Caco-2 (cell line): ENCODE measurements at regions not wholly inside any gene's neighbourhood (a gene's known extent, or its start where the extent isn't known, plus 50 kb on each side); places are given as distances from the start of the nearest gene placed in this dataset.

ENCODE experiments used
- BruUV-seq: library from RNA; stranded (reverse); fragments of 400-500 nt; replicated peaks from 2 replicates; lab custom pipeline; 2021; lab: Mats Ljungman, UMichigan
- CTCF ChIA-PET: fragments of 300-600 bp; sonication (Branson Sonifier 250); formaldehyde crosslinking; loops from one replicate; lab custom pipeline; 2022; ENCODE audit warnings: antibody characterized with exemption; lab: Charles Lee
- POLR2A ChIA-PET: fragments of 300-600 bp; sonication (Branson Sonifier 250); formaldehyde crosslinking; loops from one replicate; lab custom pipeline; 2022; ENCODE audit warnings: antibody characterized with exemption; lab: Charles Lee
- DNase-seq, 2 experiments: peaks; one replicate each; pipeline versions ENCODE4 v3.0.0 to v3.0.0-alpha.2; 2020 to 2022
- H3K27me3 ChIP-seq: replicated peaks from 2 replicates; pipeline ENCODE4 v1.6.0; 2011; ENCODE audit warnings: low read length; ENCODE audit not compliant: control insufficient read depth, insufficient read depth
- H3K36me3 ChIP-seq: 2 replicates; pipeline ENCODE4 v1.5.1; 2011; ENCODE audit warnings: low read length; ENCODE audit not compliant: control insufficient read depth, insufficient read depth
- H3K4me1 ChIP-seq: fragments of 250-450 bp; sonication (Bioruptor Pico); 2 replicates; pipeline ENCODE4 v1.5.1; 2020; ENCODE audit warnings: mild to moderate bottlenecking
- H3K4me3 ChIP-seq: 2 replicates; pipeline ENCODE4 v1.5.1; 2011; ENCODE audit warnings: low read depth, mild to moderate bottlenecking, control low read depth, low read length
- H3K9me3 ChIP-seq: fragments of 250-450 bp; sonication (Bioruptor Pico); 2 replicates; pipeline ENCODE4 v1.5.1; 2020; ENCODE audit warnings: mild to moderate bottlenecking, moderate library complexity
- H3K27ac Mint-ChIP-seq: one replicate; pipeline ENCODE4 v1.8.0; 2022; ENCODE audit warnings: mixed read lengths; ENCODE audit not compliant: unreplicated experiment
- H3K27me3 Mint-ChIP-seq: one replicate; pipeline ENCODE4 v1.8.0; 2022; ENCODE audit warnings: mixed read lengths; ENCODE audit not compliant: insufficient read depth, unreplicated experiment
- H3K36me3 Mint-ChIP-seq: one replicate; pipeline ENCODE4 v1.8.0; 2022; ENCODE audit warnings: mild to moderate bottlenecking, mixed read lengths; ENCODE audit not compliant: insufficient read depth, unreplicated experiment
- H3K4me1 Mint-ChIP-seq: one replicate; pipeline ENCODE4 v1.8.0; 2022; ENCODE audit warnings: low read depth, mixed read lengths; ENCODE audit not compliant: unreplicated experiment
- H3K4me3 Mint-ChIP-seq: one replicate; pipeline ENCODE4 v1.8.0; 2022; ENCODE audit warnings: mild to moderate bottlenecking, moderate library complexity, mixed read lengths; ENCODE audit not compliant: unreplicated experiment
- H3K9me3 Mint-ChIP-seq: one replicate; pipeline ENCODE4 v1.8.0; 2022; ENCODE audit warnings: mixed read lengths; ENCODE audit not compliant: unreplicated experiment
- CTCF ChIP-seq, 2 experiments: fragments of 200-600 bp in 1 of 2; IDR thresholded peaks; 1 replicate in 1 of 2; 2 replicates in 1 of 2; pipeline versions ENCODE4 v1.5.1 to v1.8.0; 2011 to 2022; ENCODE audit warnings: antibody characterized with exemption in 1 of 2, control low read depth in 1 of 2, inconsistent platforms in 1 of 2, low read depth in 1 of 2, low read length in 1 of 2, mild to moderate bottlenecking in 1 of 2, moderate library complexity in 1 of 2; ENCODE audit not compliant: insufficient read depth in 1 of 2, severe bottlenecking in 1 of 2, unreplicated experiment in 1 of 2
- intact Hi-C: fragments of 100-400 bp; cut with micrococcal nuclease; formaldehyde crosslinking; loops from one replicate; pipeline ENCODE4 v1.10.0; 2022; ENCODE audit not compliant: unreplicated experiment

DNA sequence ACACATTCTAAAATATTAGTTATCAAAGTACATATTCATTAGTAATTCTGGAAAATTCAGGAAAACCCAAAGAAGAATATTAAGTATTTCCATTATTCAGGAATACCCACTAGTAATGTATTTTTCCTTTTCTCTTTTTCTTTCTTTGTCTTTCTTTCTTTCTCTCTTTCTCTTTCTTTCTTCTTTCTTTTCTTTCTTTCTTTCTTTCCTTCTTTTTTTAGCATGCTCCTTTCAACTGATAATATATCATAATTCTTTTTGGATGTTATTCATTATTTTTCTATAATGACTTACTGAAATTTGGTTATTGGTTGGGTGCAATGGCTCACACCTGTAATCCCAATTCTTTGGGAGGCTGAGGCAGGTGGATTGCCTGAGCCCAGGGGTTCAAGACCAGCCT, 175.6 kb upstream of the RAB4A start:
- peaks cover 7% of the 10 kb centered on the region for H3K36me3 Mint-ChIP-seq
- H3K27me3 Mint-ChIP-seq = no peaks in the 10 kb centered on the region
- no peaks in the 10 kb centered on the region for H3K27me3 ChIP-seq
- ChIA-PET POLR2A (no interaction called here), CTCF (no interaction called here)
- no TSS peak for BruUV-seq
- H3K36me3 ChIP-seq = no peaks in the 10 kb centered on the region
- H3K9me3 ChIP-seq = peaks cover 10% of the 10 kb centered on the region
- intact Hi-C loops = loop anchor here (10.0 kb wide), 3 partner anchors 129 to 361 kb away; partner anchors contain the start of gene RHOU
- H3K4me1 Mint-ChIP-seq = peaks cover 53% of the 10 kb centered on the region
- no peak overlapping the region for H3K4me3 Mint-ChIP-seq
- TF ChIP-seq CTCF (IDR thresholded peaks at IDR 0.05; ENCODE audit: insufficient read depth in 1 of 2, low read depth in 1 of 2, low read length in 1 of 2, severe bottlenecking in 1 of 2, unreplicated experiment in 1 of 2) = no peak
- no peak overlapping the region for H3K4me3 ChIP-seq
- no peaks in the 10 kb centered on the region for H3K9me3 Mint-ChIP-seq
- peak overlapping the region; percentile 75 for H3K27ac Mint-ChIP-seq
- no peak for DNase-seq
- H3K4me1 ChIP-seq = peaks cover 48% of the 10 kb centered on the region

DNA sequence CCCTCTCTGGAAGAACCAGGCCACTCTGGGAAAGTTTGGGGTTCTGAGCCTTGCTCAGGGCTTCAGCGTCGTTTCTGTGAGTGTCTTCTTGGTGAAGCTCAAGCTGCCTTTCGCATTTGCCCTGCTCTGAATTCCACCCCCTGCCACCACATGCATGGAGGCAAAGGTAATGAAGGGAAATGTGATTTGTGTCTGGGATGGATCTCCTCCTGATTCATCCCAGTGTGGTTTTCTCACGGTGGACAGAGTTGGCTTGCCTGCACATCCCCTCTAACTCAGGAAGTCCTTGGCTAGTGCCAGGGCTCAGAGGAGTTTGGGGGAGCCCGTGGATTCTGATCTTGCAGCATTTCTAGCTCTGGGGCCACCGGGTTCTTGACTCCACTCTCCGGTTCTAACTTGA, 173.6 kb upstream of the RAB4A start:
- ChIA-PET CTCF (no interaction called here), POLR2A (no interaction called here)
- intact Hi-C loops = loop anchor here (10.0 kb wide), 3 partner anchors 127 to 363 kb away; partner anchors contain the start of gene RHOU
- H3K27me3 Mint-ChIP-seq = no peaks in the 10 kb centered on the region
- no TSS peak for BruUV-seq
- Histone ChIP-seq H3K27me3 (no peaks in the 10 kb centered on the region), H3K4me1 (peaks cover 48% of the 10 kb centered on the region), H3K4me3 (no peak overlapping the region), H3K9me3 (peaks cover 10% of the 10 kb centered on the region), H3K36me3 (no peaks in the 10 kb centered on the region)
- peaks cover 7% of the 10 kb centered on the region for H3K36me3 Mint-ChIP-seq
- H3K4me1 Mint-ChIP-seq = peaks cover 48% of the 10 kb centered on the region
- no peak overlapping the region for H3K4me3 Mint-ChIP-seq
- H3K9me3 Mint-ChIP-seq = no peaks in the 10 kb centered on the region
- TF ChIP-seq CTCF (IDR thresholded peaks at IDR 0.05; ENCODE audit: insufficient read depth in 1 of 2, low read depth in 1 of 2, low read length in 1 of 2, severe bottlenecking in 1 of 2, unreplicated experiment in 1 of 2) = no peak
- H3K27ac Mint-ChIP-seq = no peak overlapping the region
- DNase-seq = no peak

DNA sequence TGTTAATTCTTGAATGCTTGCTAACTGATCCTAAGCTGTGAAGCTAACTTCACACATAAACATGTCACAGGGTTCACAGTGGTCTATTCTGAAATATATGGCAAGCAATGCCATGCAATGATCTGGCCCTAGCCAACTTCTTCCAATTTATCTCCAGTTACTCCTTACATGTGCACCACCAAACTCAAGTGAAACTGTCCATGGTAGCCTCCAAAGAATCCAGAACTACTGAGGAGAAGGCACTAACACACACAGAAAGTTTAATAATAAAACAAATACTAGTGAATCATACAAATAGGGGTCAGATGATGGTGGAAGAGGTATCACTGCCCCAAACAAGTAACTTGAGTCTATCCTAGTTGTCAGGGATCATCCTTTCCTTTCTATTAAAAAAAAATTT, 172.6 kb upstream of the RAB4A start:
- DNase-seq = no peak
- no peaks in the 10 kb centered on the region for H3K27me3 Mint-ChIP-seq
- H3K27ac Mint-ChIP-seq = peak overlapping the region; percentile 26
- Histone ChIP-seq H3K9me3 (peaks cover 10% of the 10 kb centered on the region), H3K4me1 (peaks cover 38% of the 10 kb centered on the region), H3K27me3 (no peaks in the 10 kb centered on the region), H3K36me3 (no peaks in the 10 kb centered on the region), H3K4me3 (no peak overlapping the region)
- no peaks in the 10 kb centered on the region for H3K9me3 Mint-ChIP-seq
- peaks cover 6% of the 10 kb centered on the region for H3K36me3 Mint-ChIP-seq
- no TSS peak for BruUV-seq
- CTCF ChIA-PET = no interaction called here
- peaks cover 39% of the 10 kb centered on the region for H3K4me1 Mint-ChIP-seq
- TF ChIP-seq CTCF (IDR thresholded peaks at IDR 0.05; ENCODE audit: insufficient read depth in 1 of 2, low read depth in 1 of 2, low read length in 1 of 2, severe bottlenecking in 1 of 2, unreplicated experiment in 1 of 2) = no peak
- H3K4me3 Mint-ChIP-seq = no peak overlapping the region
- POLR2A ChIA-PET = no interaction called here
- intact Hi-C loops = loop anchor here (10.0 kb wide), 3 partner anchors 126 to 364 kb away; partner anchors contain the start of gene RHOU
